GM21423 (cell line): ENCODE measurements at regions not wholly inside any gene's neighbourhood (a gene's known extent, or its start where the extent isn't known, plus 50 kb on each side); places are given as distances from the start of the nearest gene placed in this dataset.
"Not testable (repeated sequence)": the region's sequence is repeated elsewhere in the genome, so short reads cannot be mapped to it uniquely, and the experiment has no call there.

ENCODE experiments used
- ATAC-seq: cut with Tn5 transposase; IDR thresholded peaks from one replicate; pipeline ENCODE4 v1.9.1; 2021; ENCODE audit warnings: mild to moderate bottlenecking, moderate library complexity; ENCODE audit not compliant: unreplicated experiment

DNA sequence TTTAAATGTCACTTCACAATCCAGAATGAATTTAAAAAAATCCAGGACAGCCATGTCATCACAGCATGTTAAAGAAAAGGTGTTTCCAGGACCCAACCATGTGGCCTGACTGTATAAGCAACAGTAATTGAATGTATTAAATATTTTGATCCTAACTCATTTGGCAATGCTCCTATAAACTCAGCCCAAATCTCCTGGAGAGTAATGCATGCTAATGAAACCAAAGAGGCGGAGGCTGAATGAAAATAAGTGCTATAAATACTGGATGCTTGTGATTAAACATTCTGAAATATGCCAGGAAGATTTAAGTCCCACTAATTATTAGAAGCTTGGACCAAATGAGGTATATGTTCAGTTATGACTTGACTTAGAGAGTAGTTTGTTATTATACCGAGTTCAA, 486.8 kb downstream of the FRK start:
- ATAC-seq, result no peak

DNA sequence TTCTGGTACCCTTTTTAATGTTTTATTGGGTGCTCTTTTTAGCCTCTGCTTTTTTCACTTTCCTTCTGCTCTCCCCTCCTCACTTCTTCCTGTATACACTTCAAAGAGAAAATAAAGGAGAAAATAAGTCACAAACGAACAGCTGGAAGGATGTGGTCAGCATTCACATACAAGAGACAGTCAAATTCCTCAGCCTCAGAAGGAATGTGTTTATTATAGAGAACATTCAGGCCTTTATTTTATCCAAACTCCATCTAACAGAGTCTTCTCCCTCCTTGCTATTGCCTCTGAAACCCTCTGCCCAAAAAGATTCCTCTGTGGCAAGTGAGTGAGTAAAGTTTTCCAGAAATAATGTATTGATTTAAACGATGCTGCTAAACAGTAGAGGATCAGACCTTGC, 490.4 kb downstream of the FRK start:
- no peak for ATAC-seq

GRCh38 chr6:115554060-115554459, 506.6 kb downstream of the FRK start:
- no peak for ATAC-seq

- ATAC-seq, result no peak
Measured at GRCh38 chr6:115551527-115551926, 509.2 kb downstream of the FRK start.

DNA sequence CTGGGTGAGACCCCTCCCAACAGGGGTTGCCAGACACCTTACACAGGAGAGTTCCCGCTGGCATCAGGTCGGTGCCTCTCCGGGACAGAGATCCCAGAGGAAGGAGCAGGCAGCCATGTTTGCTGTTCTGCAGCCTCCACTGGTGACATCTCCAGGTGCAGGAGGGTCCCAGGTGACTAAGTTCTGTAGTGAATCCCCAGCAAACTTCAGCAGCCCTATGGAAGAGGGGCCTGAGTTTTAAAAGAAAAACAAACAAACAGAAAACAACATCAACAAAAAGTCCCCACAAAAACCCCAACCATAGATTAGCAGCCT, 515.1 kb downstream of the FRK start:
- no peak for ATAC-seq

DNA sequence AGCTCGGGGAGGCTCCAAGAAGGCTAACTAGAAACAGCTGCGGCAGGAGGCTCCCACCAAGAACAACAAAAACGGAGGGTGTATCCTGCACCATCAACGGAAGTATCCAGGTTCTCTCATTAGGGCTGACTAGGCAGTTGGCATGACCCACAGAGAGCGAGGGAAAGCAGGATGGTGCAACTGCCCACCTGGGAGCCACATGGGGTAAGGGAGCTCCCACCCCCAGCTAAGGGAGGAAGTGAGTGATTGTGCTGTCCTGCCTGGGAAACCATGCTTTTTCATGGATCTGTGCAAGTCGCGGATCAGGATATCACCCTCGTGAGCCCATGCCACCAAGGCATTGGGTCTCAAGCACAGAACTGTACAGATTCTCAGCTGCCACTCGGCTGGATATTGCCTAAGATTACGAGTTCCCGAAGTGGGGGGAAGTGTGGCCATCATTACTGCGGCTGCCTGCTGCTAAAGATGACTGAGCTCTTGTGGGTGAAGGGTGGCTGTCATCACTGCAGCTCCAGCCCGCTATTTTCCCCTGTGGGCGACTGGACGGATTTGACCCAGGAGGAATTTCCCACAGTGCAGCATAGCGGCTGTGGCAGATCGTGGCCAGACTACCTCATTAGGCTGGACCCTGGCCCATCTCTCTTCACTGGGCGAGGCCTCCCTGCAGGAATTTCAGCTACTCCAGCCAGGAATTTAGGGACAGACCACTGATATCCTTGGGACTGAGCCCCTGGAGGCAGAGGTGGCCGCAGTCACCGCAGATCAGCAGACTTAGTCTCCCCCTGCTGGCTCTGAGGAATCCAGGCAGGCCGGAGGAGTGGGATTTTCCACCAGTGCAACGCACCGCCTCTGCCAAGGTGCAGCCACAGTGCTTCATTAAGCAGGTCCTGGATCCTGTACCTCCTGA, 515.7 kb downstream of the FRK start:
- ATAC-seq, result no peak

DNA sequence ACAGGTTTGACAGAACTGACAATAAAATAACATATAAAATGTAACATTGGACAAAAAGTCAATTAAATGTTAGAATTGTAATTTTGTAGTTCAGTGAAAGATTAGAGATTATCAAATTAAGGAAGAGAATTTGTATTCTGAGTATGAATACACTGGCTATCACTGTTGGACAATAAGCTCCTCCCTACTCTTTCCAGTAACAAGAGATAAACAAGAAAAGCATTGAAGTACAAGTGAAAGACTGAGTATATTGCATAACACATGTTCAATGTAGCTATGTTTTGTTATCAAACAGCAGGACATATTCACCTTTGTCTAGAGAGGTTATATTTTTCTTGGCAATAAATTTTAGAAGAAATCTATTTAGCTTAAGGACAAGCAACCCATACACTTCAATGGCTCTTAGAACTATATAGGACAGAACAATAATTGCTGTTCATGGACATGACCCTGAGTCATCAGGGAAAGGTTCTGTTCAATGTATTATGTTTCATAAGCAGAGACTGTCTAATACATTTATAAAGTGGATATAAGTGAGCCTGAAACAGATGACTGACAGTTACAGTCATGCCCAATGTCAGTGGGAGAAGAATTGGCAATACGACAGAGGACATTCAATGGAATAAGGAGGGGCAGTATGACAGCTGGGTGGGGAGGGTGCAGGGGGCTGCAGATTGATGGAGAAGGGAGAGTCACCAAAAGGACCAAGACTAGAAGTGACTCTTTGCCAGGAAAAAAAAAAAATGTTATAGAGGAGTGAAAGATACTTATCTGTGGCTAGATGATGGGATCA, 520.4 kb downstream of the FRK start:
- ATAC-seq, result no peak

DNA sequence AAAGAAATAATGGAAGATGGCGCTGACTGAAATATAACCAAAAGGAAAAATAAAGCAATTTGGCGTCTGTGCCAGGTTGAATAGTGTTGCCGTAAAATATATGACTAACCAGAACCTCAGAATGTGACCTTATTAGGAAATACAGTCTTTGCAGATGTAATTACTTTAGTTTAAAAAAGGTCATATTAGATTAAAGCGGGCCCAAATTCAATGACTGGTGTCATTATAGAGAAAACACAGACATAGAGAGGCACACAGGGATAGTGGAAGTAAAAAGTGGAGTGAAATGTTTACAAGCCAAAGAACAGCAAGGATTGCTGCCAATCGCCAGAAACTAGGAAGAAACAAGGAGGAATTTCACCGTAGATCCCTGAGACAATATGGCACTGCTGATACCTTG, 521.2 kb downstream of the FRK start:
- no peak for ATAC-seq

DNA sequence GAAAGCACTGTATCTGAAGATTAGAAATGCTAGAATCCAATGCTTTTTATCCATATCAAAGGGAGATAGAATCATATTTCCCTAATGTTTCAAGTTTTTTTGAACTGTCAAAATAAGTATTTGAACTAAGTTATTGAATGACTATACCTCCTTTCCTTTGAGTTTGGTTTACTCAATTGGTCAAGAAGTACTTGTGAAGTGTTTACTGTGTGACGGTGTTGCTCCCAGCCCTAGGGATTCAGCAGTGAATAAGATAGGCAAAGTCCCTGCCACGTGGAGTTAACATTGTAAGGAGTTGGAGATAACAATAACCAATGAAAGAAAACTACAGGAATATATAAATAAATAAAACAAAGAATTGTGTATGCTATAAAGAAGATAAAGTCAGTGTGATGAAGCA, 535.9 kb downstream of the FRK start:
- no peak for ATAC-seq

- ATAC-seq, result not testable (repeated sequence)
Measured at GRCh38 chr6:115521747-115522146, 538.9 kb downstream of the FRK start.

DNA sequence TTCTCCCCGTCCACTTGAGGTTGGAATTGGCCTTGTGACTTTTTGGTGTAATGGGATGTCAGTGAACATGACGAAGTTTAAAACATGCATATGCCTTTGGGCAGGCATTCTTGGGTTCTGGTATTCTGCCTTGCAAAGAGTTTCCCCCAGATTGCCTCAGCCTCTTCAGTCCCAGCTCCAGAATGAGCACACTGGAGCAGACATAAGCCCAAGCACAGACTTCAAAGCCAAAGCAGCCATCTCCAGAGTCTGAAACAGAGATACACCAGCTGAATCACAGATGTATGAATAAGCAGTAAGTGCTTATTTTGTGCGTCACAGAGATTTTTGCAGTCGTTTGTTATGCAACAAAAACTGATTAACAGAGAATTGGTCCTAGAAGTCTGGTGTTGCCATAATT, 546.0 kb downstream of the FRK start:
- no peak for ATAC-seq

- ATAC-seq, result no peak
Measured at GRCh38 chr6:115512923-115513322, 547.8 kb downstream of the FRK start.

GRCh38 chr6:115511771-115512170, 548.9 kb downstream of the FRK start:
- ATAC-seq, result no peak

DNA sequence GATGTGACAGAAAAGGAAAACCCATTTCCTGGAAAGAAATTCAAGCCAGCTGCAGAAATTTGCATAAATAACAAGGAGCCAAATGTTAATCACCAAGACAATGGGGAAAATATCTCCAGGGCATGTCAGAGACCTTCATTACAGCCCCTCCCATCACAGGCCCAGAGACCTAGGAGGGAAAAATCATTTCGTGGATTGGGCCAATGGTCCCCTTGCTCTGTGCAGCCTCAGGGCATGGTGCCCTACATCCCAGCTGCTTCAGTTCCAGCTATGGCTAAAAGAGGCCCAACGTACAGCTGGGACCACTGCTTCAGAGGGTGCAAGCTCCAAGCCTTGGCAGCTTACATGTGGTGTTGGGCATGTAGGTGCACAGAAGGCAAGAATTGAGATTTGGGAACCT, 558.3 kb downstream of the FRK start:
- ATAC-seq, result not testable (repeated sequence)

GRCh38 chr6:115495184-115495583, 565.5 kb downstream of the FRK start:
- no peak for ATAC-seq

GRCh38 chr6:115487331-115487730, 573.4 kb downstream of the FRK start:
- no peak for ATAC-seq

DNA sequence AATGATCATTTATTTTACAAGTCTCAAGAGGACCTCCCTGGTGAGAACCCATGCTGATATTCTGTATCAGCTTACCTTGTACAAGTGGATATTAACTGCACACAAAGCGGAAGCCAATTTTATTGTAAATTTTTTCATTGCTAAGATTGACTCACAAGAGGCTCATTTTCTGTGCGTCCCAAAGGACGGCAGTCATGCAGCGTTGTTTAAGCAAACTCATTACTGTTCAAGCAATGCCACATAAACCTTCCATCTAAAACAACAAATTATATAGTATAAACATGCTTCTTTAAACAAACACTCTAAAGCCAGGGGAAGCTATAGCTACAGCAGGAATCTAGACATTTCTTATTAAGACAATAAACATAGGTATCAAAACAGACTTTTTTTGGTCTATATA, 575.3 kb downstream of the FRK start:
- ATAC-seq, result no peak

GRCh38 chr6:115480543-115480942, 580.1 kb downstream of the FRK start:
- ATAC-seq, result not testable (repeated sequence)

DNA sequence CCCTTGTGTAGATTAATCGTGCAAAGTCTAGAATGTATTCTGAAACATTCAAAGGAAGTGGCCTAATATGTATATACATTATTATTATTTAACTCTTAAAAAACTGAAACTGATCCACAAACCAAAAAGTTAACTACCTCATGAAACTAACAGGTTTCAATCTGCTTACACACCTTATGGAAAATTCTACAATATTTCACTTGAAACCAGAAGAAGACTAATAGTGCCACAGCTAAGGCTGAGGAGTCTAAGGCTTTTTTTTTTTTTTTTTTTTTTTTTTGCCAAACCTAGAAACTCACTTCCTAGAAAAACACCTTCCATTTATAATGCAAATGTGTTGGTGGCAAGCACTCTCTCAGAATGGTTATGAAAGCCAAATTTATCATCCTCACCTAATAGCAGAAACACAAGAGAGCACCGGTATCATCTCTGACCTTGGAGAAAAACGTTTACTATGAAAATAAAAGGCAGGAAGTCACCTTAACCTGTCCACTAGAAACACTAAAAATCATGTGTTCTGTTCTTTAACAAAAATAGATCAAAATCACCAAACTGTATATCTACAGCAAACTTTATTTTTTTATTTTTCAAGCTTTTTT, 586.1 kb downstream of the FRK start:
- ATAC-seq, result no peak

DNA sequence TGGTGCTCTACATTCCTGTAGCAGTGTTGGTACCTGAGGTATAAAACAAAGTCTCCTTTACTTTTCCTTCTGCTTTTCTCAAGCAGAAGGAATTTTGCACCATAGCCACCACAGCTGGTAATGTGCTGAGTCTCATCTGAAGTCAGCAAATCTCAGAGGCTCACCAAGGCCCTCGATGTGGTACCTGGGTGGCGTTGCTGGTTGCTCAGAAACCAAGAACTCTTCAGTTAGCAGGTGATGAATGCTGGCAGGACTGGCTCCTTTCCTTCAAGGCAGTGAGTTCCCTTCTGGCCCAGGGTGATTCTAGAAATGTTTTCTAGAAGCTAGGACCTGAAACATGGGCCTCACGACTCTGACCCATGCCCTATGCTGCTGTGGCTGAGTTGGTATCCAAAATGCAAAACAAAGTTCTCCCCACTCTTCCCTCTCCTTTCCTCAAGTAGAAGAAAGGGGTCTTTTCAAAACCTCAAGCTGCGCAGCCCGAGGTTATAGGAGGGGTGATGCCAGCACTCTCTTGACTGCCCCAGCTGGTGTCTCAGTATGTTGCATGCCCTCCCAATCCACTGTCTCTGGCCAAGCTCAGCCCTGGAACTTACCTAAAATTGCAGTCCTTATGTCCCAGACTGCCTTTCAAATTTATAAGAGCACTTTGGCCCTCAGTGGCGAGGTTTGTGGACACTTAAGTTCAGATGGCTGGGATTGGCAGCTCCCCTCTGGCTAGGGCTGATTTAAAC, 592.3 kb downstream of the FRK start:
- ATAC-seq, result no peak

- no peak for ATAC-seq
Measured at GRCh38 chr6:115467726-115468125, 593.0 kb downstream of the FRK start.
